HEK293T (cell line): ENCODE measurements at regions not wholly inside any gene's neighbourhood (a gene's known extent, or its start where the extent isn't known, plus 50 kb on each side); places are given as distances from the start of the nearest gene placed in this dataset.

Source experiments
- BHLHE40 ChIP-seq: fragments of 450-650 bp; IDR thresholded peaks from 2 replicates; pipeline ENCODE4 v1.6.1; 2016; ENCODE audit warnings: mild to moderate bottlenecking, moderate library complexity, borderline replicate concordance
- ELF4 ChIP-seq: fragments of 450-650 bp; IDR thresholded peaks from 2 replicates; pipeline ENCODE4 v1.6.1; 2017; ENCODE audit warnings: antibody characterized with exemption
- FOXA1 ChIP-seq: fragments of 450-650 bp; IDR thresholded peaks from 2 replicates; pipeline ENCODE4 v1.6.1; 2016; ENCODE audit warnings: mild to moderate bottlenecking
- FOXK2 ChIP-seq: fragments of 450-650 bp; IDR thresholded peaks from 2 replicates; pipeline ENCODE4 v1.6.1; 2016; ENCODE audit warnings: mild to moderate bottlenecking
- FOXM1 ChIP-seq: fragments of 450-650 bp; IDR thresholded peaks from 2 replicates; pipeline ENCODE4 v1.6.1; 2017; ENCODE audit warnings: mild to moderate bottlenecking, borderline replicate concordance
- HDGF ChIP-seq: fragments of 450-650 bp; IDR thresholded peaks from 2 replicates; pipeline ENCODE4 v1.6.1; 2017; ENCODE audit warnings: antibody characterized with exemption, borderline replicate concordance
- L3MBTL2 ChIP-seq: fragments of 450-650 bp; conservative IDR thresholded peaks from 2 replicates; pipeline ENCODE4 v1.6.1; 2016; ENCODE audit warnings: mild to moderate bottlenecking
- NFRKB ChIP-seq: fragments of 450-650 bp; IDR thresholded peaks from 2 replicates; pipeline ENCODE4 v1.6.1; 2016; ENCODE audit warnings: mild to moderate bottlenecking, moderate library complexity
- PKNOX1 ChIP-seq: fragments of 450-650 bp; IDR thresholded peaks from 2 replicates; pipeline ENCODE4 v1.6.1; 2016
- SP1 ChIP-seq: fragments of 450-650 bp; IDR thresholded peaks from 2 replicates; pipeline ENCODE4 v1.6.1; 2017
- ZNF384 ChIP-seq: fragments of 450-650 bp; IDR thresholded peaks from 2 replicates; pipeline ENCODE4 v1.6.1; 2016

GRCh38 chr12:9344541-9344940 is 136.3 kb upstream of the PZP start:
- TF ChIP-seq FOXM1, result no peak
- no peak for TF ChIP-seq L3MBTL2
- TF ChIP-seq FOXK2, result no peak
- no peak for TF ChIP-seq ELF4
- TF ChIP-seq NFRKB, result no peak
- no peak for TF ChIP-seq BHLHE40
- no peak for TF ChIP-seq PKNOX1
- TF ChIP-seq HDGF, result no peak
- TF ChIP-seq FOXA1, result no peak
- no peak for TF ChIP-seq ZNF384
- no peak for TF ChIP-seq SP1
